Transverse colon (tissue), 4 donors: ENCODE measurements at regions not wholly inside any gene's neighbourhood (a gene's known extent, or its start where the extent isn't known, plus 50 kb on each side); places are given as distances from the start of the nearest gene placed in this dataset.

ENCODE experiments used
- EP300 ChIP-seq: sonication (generic); formaldehyde crosslinking; IDR thresholded peaks from one replicate; pipeline ENCODE4 v1.6.1; 2017; ENCODE audit warnings: antibody characterized with exemption, low read depth
- POLR2A ChIP-seq: fragments of 450-650 bp; IDR thresholded peaks from one replicate; pipeline ENCODE4 v1.6.1; 2016; ENCODE audit warnings: antibody characterized with exemption, mild to moderate bottlenecking, moderate library complexity
- POLR2AphosphoS5 ChIP-seq, 3 donors: sonication (generic); formaldehyde crosslinking; IDR thresholded peaks; one replicate each; pipeline ENCODE4 v1.6.1; 2016; ENCODE audit warnings: antibody characterized with exemption in 3 of 3
- TF ChIP-seq, protein P1 (sequence below), 5 experiments: fragments of 200-600 bp in 3 of 5; fragments of 450-650 bp in 2 of 5; sonication (generic) in 3 of 5; IDR thresholded peaks; 1 replicate in 2 of 5; 2 replicates in 3 of 5; pipeline ENCODE4 v1.5.1; 2016 to 2017; ENCODE audit warnings: antibody characterized with exemption in 5 of 5, inconsistent platforms in 3 of 5, mild to moderate bottlenecking in 2 of 5, moderate library complexity in 1 of 5

DNA sequence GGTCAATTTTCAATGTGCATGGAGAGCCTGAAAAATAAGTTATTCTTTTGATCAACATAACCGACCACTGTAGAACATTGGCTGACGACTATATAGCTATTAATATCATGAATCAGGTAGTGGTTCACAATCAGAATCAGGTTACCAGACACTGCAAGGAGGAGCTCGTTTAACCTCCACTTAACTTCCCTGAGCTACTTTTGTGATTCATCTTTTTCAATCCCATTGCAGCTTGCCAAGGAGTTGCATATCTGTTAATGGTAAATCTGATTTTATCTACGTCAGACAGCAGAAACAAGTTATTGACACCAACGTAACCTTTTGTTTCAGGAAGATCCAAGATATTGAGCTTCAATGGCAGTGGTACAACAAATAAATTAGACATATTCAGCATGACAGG lies 2263.8 kb upstream of the ACO1 start:
- TF ChIP-seq EP300 (no peak), POLR2AphosphoS5 (IDR thresholded peaks at IDR 0.05) (no peak), POLR2A (no peak)
- TF ChIP-seq, protein P1, sequence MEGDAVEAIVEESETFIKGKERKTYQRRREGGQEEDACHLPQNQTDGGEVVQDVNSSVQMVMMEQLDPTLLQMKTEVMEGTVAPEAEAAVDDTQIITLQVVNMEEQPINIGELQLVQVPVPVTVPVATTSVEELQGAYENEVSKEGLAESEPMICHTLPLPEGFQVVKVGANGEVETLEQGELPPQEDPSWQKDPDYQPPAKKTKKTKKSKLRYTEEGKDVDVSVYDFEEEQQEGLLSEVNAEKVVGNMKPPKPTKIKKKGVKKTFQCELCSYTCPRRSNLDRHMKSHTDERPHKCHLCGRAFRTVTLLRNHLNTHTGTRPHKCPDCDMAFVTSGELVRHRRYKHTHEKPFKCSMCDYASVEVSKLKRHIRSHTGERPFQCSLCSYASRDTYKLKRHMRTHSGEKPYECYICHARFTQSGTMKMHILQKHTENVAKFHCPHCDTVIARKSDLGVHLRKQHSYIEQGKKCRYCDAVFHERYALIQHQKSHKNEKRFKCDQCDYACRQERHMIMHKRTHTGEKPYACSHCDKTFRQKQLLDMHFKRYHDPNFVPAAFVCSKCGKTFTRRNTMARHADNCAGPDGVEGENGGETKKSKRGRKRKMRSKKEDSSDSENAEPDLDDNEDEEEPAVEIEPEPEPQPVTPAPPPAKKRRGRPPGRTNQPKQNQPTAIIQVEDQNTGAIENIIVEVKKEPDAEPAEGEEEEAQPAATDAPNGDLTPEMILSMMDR (IDR thresholded peaks at IDR 0.05) = no peak
